Endothelial cell of umbilical vein (primary cell): ENCODE measurements at regions not wholly inside any gene's neighbourhood (a gene's known extent, or its start where the extent isn't known, plus 50 kb on each side); places are given as distances from the start of the nearest gene placed in this dataset.

Experiments used
- BruUV-seq: library from RNA; stranded (reverse); fragments of 400-500 nt; replicated peaks from 2 replicates; lab custom pipeline; 2021; lab: Mats Ljungman, UMichigan
- CTCF ChIA-PET: fragments of 300-600, 350-600 bp; sonication (Branson Sonifier 250); formaldehyde crosslinking; loops from one replicate; lab custom pipeline; 2021; ENCODE audit warnings: antibody characterized with exemption, inconsistent platforms; lab: Charles Lee
- POLR2A ChIA-PET: fragments of 300-600, 350-600 bp; sonication (Branson Sonifier 250); formaldehyde crosslinking; loops from one replicate; lab custom pipeline; 2021; ENCODE audit warnings: antibody characterized with exemption, inconsistent platforms; lab: Charles Lee
- DNase-seq: peaks from one replicate; pipeline ENCODE4 v3.0.0-alpha.2; 2011; ENCODE audit warnings: low read depth, low spot score
- FAIRE-seq: peaks from 2 replicates; lab custom pipeline; 2011; peaks lifted over from hg19 to GRCh38; lab: Jason Lieb, UNC
- H2AFZ ChIP-seq: 2 replicates; pipeline ENCODE4 v1.6.0; 2012; ENCODE audit warnings: low read depth, low read length, control low read depth, inconsistent platforms
- H3K27ac ChIP-seq: 2 replicates; pipeline ENCODE4 v1.5.1; 2011; ENCODE audit warnings: low read depth, mild to moderate bottlenecking, control low read depth, low read length, moderate library complexity; ENCODE audit not compliant: insufficient read depth
- H3K27me3 ChIP-seq, 2 experiments: 2 replicates each; pipeline versions ENCODE4 v1.6.0 to v1.6.1; 2011; ENCODE audit warnings: low read length in 2 of 2, mixed read lengths in 1 of 2; ENCODE audit not compliant: control insufficient read depth in 2 of 2, insufficient read depth in 2 of 2
- H3K36me3 ChIP-seq, 2 experiments: 2 replicates in 1 of 2; 3 replicates in 1 of 2; pipeline ENCODE4 v1.5.1; 2011; ENCODE audit warnings: low read length in 2 of 2, mild to moderate bottlenecking in 1 of 2, moderate library complexity in 1 of 2; ENCODE audit not compliant: control insufficient read depth in 2 of 2, insufficient read depth in 2 of 2; ENCODE audit errors: extremely low read depth in 1 of 2
- H3K4me1 ChIP-seq: 3 replicates; pipeline ENCODE4 v1.5.1; 2011; ENCODE audit warnings: mild to moderate bottlenecking, low read length; ENCODE audit not compliant: control insufficient read depth, insufficient read depth; ENCODE audit errors: extremely low read depth
- H3K4me2 ChIP-seq: 2 replicates; pipeline ENCODE4 v1.6.1; 2011; ENCODE audit warnings: low read length, control low read depth, mixed read lengths; ENCODE audit not compliant: insufficient read depth
- H3K4me3 ChIP-seq, 3 experiments: fragments of 200-600 bp in 1 of 3; sonication (generic), shearing (Covaris generic) in 1 of 3; replicated peaks in 1 of 3; 2 replicates each; pipeline ENCODE4 v1.5.1; 2011 to 2016; ENCODE audit warnings: control low read depth in 3 of 3, low read length in 3 of 3, mild to moderate bottlenecking in 2 of 3, inconsistent platforms in 1 of 3, low read depth in 1 of 3, moderate library complexity in 1 of 3; ENCODE audit not compliant: insufficient read depth in 1 of 3
- H3K79me2 ChIP-seq: 2 replicates; pipeline ENCODE4 v1.6.0; 2012; ENCODE audit warnings: low read length, inconsistent platforms; ENCODE audit not compliant: control insufficient read depth, insufficient read depth
- H3K9ac ChIP-seq: replicated peaks from 2 replicates; pipeline ENCODE3; 2011; ENCODE audit warnings: low read length, control low read depth; ENCODE audit not compliant: insufficient read depth; ENCODE audit errors: extremely low read depth
- H3K9me1 ChIP-seq: replicated peaks from 3 replicates; pipeline ENCODE4 v1.6.0; 2011; ENCODE audit warnings: mild to moderate bottlenecking, low read length; ENCODE audit not compliant: control insufficient read depth, insufficient read depth; ENCODE audit errors: extremely low read depth
- H3K9me3 ChIP-seq: replicated peaks from 2 replicates; pipeline ENCODE4 v1.5.1; 2012; ENCODE audit warnings: low read length, inconsistent platforms; ENCODE audit not compliant: control insufficient read depth, insufficient read depth
- H4K20me1 ChIP-seq: replicated peaks from 2 replicates; pipeline ENCODE3; 2011; ENCODE audit warnings: mild to moderate bottlenecking, low read length; ENCODE audit not compliant: control insufficient read depth, insufficient read depth; ENCODE audit errors: extremely low read depth
- EZH2 ChIP-seq: IDR thresholded peaks from 2 replicates; pipeline ENCODE4 v1.6.1; 2012; ENCODE audit warnings: borderline replicate concordance, low read depth, mild to moderate bottlenecking, moderate library complexity, low read length, inconsistent platforms; ENCODE audit not compliant: severe bottlenecking
- FOS ChIP-seq: IDR thresholded peaks from 2 replicates; pipeline ENCODE4 v1.6.1; 2011; ENCODE audit warnings: mild to moderate bottlenecking, low read length, moderate library complexity, borderline replicate concordance; ENCODE audit not compliant: insufficient read depth
- GATA2 ChIP-seq: IDR thresholded peaks from 2 replicates; pipeline ENCODE4 v1.7.0; 2011; ENCODE audit warnings: low read depth, mild to moderate bottlenecking, moderate library complexity, mixed read lengths, low read length; ENCODE audit not compliant: insufficient read length, insufficient read depth
- JUN ChIP-seq: IDR thresholded peaks from 2 replicates; pipeline ENCODE4 v1.6.1; 2011; ENCODE audit warnings: borderline replicate concordance, low read depth; ENCODE audit not compliant: insufficient read length, insufficient read depth
- MYC ChIP-seq: IDR thresholded peaks from one replicate; pipeline ENCODE4 v1.6.1; 2011; ENCODE audit warnings: mild to moderate bottlenecking, low read depth, low read length
- POLR2A ChIP-seq: IDR thresholded peaks from 2 replicates; pipeline ENCODE4 v1.6.1; 2012; ENCODE audit warnings: low read depth, mild to moderate bottlenecking, control low read depth, low read length
- POLR2AphosphoS5 ChIP-seq: IDR thresholded peaks from 2 replicates; pipeline ENCODE4 v1.6.1; 2012; ENCODE audit warnings: low read depth, mild to moderate bottlenecking, control low read depth, low read length, moderate library complexity; ENCODE audit not compliant: insufficient read depth
- dilution Hi-C: fragments of 300-500 bp; cut with MboI; formaldehyde crosslinking; loops from one replicate; pipeline ENCODE4 v1.15.0; 2019; ENCODE audit warnings: low sequenced_read_pairs; ENCODE audit not compliant: extremely low pct_ligation_motif_present
- intact Hi-C: fragments of 100-400 bp; cut with micrococcal nuclease; formaldehyde crosslinking; loops from one replicate; pipeline ENCODE4 v1.10.0; 2022
- TF ChIP-seq, protein P1 (sequence below), 2 donors: IDR thresholded peaks; 1 replicate in 1 of 2; 2 replicates in 1 of 2; pipeline ENCODE4 v1.5.1; 2011; ENCODE audit warnings: low read length in 2 of 2, mild to moderate bottlenecking in 2 of 2, moderate library complexity in 2 of 2, control low read depth in 1 of 2, inconsistent platforms in 1 of 2, low read depth in 1 of 2; ENCODE audit not compliant: insufficient read depth in 1 of 2; ENCODE audit errors: extremely low read depth in 1 of 2
- TF ChIP-seq, protein P2 (sequence below): IDR thresholded peaks from 2 replicates; pipeline ENCODE4 v1.6.1; 2011; ENCODE audit not compliant: insufficient read depth, insufficient read length

DNA sequence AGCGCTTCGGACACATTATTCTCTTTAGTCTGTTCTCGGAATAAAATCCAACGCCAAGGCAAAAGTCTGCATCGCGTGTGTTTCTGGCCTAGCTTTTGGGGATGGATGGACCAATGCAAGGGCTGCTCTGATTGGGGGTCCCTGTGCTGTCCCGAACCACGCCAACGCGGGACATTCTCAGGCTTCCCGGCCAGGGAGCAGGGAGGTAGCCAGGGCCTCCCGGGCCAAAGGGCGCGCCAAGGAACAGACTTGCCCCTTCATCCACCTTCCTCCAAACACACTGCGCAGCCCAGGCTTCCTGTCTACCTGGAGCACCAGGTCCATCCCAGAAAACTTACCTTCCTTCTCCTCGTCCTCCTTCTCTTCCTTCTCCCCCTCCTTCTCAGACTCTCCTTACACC, 113.0 kb upstream of the SELENOP start:
- dilution Hi-C loops (no loop called here), intact Hi-C loops (no loop called here)
- H3K4me2 ChIP-seq = no peak overlapping the region
- no peaks in the 10 kb centered on the region for H3K79me2 ChIP-seq
- no peaks in the 10 kb centered on the region for H4K20me1 ChIP-seq
- no TSS peak for BruUV-seq
- ChIA-PET CTCF (no interaction called here), POLR2A (no interaction called here)
- no peak overlapping the region for H3K4me3 ChIP-seq
- H3K9me1 ChIP-seq = no peaks in the 10 kb centered on the region
- peaks cover 2 to 4% of the 10 kb centered on the region in 2 experiments for H3K27me3 ChIP-seq
- no peaks in the 10 kb centered on the region for H3K4me1 ChIP-seq
- no peak overlapping the region for H2AFZ ChIP-seq
- no peak overlapping the region for H3K9ac ChIP-seq
- H3K36me3 ChIP-seq = no peaks in the 10 kb centered on the region
- FAIRE-seq (no peak), DNase-seq (no peak)
- TF ChIP-seq, protein P1, sequence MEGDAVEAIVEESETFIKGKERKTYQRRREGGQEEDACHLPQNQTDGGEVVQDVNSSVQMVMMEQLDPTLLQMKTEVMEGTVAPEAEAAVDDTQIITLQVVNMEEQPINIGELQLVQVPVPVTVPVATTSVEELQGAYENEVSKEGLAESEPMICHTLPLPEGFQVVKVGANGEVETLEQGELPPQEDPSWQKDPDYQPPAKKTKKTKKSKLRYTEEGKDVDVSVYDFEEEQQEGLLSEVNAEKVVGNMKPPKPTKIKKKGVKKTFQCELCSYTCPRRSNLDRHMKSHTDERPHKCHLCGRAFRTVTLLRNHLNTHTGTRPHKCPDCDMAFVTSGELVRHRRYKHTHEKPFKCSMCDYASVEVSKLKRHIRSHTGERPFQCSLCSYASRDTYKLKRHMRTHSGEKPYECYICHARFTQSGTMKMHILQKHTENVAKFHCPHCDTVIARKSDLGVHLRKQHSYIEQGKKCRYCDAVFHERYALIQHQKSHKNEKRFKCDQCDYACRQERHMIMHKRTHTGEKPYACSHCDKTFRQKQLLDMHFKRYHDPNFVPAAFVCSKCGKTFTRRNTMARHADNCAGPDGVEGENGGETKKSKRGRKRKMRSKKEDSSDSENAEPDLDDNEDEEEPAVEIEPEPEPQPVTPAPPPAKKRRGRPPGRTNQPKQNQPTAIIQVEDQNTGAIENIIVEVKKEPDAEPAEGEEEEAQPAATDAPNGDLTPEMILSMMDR (IDR thresholded peaks at IDR 0.05; ENCODE audit: extremely low read depth in 1 of 2, insufficient read depth in 1 of 2, low read depth in 1 of 2, low read length in 2 of 2) = no peak
- TF ChIP-seq GATA2 = no peak
- TF ChIP-seq, protein P2, sequence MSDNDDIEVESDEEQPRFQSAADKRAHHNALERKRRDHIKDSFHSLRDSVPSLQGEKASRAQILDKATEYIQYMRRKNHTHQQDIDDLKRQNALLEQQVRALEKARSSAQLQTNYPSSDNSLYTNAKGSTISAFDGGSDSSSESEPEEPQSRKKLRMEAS = no peak
- TF ChIP-seq FOS = no peak
- no peak for TF ChIP-seq MYC
- TF ChIP-seq POLR2AphosphoS5 = no peak
- TF ChIP-seq JUN = no peak
- TF ChIP-seq POLR2A = no peak
- no peak for TF ChIP-seq EZH2
- no peak overlapping the region for H3K27ac ChIP-seq
- H3K9me3 ChIP-seq = no peaks in the 10 kb centered on the region
